ENCODE measurements at regions not wholly inside any gene's neighbourhood (a gene's known extent, or its start where the extent isn't known, plus 50 kb on each side); places are given as distances from the start of the nearest gene placed in this dataset.

DNA sequence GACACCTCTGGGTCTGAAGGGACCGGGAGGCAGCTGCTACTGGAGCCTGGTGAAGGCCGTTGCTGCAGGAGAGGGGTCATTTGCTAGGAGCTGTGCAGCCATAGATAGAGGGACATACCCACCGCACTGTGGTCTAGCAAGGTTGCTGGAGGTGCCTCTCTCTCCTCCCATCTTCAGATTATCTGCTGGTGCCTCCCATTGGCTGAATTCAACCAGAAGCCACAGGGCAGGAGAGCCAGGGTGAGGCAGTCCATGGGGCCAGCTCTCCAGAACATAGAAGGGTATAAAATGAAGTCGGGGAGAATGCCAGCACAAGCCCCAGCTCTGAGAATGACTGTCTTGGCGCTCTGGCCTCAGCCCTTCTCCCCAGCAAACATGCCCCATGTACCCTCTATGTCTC is 98.0 kb downstream of the VEGFA start:
- TF ChIP-seq, protein P1, sequence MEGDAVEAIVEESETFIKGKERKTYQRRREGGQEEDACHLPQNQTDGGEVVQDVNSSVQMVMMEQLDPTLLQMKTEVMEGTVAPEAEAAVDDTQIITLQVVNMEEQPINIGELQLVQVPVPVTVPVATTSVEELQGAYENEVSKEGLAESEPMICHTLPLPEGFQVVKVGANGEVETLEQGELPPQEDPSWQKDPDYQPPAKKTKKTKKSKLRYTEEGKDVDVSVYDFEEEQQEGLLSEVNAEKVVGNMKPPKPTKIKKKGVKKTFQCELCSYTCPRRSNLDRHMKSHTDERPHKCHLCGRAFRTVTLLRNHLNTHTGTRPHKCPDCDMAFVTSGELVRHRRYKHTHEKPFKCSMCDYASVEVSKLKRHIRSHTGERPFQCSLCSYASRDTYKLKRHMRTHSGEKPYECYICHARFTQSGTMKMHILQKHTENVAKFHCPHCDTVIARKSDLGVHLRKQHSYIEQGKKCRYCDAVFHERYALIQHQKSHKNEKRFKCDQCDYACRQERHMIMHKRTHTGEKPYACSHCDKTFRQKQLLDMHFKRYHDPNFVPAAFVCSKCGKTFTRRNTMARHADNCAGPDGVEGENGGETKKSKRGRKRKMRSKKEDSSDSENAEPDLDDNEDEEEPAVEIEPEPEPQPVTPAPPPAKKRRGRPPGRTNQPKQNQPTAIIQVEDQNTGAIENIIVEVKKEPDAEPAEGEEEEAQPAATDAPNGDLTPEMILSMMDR (IDR thresholded peaks at IDR 0.05) = no peak
- no peak overlapping the region for H3K27ac ChIP-seq
- no peak for DNase-seq (ENCODE audit: low spot score)

DNA sequence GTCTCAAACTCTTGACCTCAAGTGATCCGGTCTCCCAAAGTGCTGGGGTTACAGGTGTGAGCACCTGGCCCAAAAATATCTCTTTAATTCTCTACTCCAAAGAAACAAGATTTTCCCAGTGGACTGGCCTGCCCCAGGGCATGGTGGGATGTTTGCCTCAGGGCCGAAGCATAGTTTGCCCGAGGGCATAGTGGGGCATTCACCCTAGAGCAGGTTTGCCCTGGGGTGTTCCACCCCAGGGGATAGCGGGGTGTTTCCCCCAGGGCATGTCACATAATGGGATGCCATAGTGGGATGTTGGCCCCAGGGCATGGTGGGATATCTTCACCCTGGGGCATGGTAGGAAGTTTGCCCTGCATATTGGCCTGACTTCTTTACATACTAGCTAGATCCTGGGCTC is 97.2 kb downstream of the VEGFA start:
- Histone ChIP-seq H3K9me3 (no peaks in the 10 kb centered on the region), H3K4me1 (peaks cover 0 to 9% of the 10 kb centered on the region in 2 donors), H3K36me3 (no peaks in the 10 kb centered on the region), H3K27ac (no peak overlapping the region), H3K4me3 (no peak overlapping the region), H3K27me3 (no peaks in the 10 kb centered on the region)
- TF ChIP-seq, protein P1 (IDR thresholded peaks at IDR 0.05) = no peak
- DNase-seq (ENCODE audit: low spot score) = no peak

More for the DNA sequence above, 98.0 kb downstream of the VEGFA start:
- H3K4me1 ChIP-seq = peaks cover 0 to 9% of the 10 kb centered on the region in 2 donors
- H3K9me3 ChIP-seq = no peaks in the 10 kb centered on the region
- H3K36me3 ChIP-seq = no peaks in the 10 kb centered on the region
- no peaks in the 10 kb centered on the region for H3K27me3 ChIP-seq
- H3K4me3 ChIP-seq = no peak overlapping the region

DNA sequence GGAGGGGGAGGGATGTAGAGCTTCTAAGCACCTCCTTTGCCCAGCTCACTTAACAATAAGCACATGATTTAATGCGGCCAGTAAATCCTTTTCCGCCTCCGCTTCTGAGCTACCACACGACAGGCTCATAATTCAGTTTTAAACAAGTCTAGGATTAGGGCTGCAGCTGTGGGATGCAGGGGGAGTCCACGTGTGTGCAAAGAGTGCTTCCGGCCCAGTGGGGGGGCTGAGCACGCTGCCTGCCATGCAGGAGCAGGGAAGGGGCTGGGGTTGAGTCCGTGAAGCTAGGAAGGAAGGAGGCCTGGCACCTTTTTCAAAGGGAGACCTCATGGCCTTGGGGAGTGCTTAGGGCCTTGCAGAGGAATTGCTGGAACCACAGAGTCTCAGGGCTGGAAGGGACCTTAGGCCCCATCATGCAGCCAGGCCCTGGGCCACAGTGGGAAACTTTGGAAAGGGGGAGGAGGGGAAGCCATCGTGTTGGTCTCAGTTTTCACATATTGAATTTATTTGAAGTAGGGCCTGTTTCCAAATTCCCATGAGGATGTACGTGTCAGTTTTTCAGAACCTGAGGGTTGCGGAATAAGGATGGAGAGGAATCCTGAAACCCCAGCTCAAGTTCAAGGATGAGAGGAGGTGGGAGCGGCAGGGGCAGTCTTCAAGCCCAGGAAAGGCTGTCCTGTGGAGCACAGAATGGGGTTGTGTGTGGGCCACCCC is 96.1 kb downstream of the VEGFA start:
- TF ChIP-seq, protein P1 (IDR thresholded peaks at IDR 0.05) = no peak
- DNase-seq (ENCODE audit: low spot score) = no peak
- no peaks in the 10 kb centered on the region for H3K9me3 ChIP-seq

DNA sequence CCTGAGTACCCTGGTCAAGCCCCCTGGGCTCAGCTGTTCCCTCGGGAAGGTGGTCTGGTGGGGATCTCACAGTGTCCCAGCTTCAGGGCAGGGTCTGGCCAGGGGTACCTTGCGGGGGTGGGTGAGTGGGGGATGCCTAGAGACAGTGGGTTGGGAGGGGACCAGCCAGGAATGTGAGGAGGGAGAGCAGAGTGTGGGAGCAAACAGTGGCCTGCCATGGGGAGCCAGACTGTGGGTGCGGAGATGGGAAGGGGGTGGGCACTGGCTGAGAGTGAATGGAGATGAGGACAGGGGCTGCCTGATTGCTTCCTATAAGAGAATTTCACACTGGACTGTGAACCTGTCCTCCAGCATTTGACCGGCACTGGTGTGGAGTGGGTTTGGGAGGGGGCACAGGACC is 95.1 kb downstream of the VEGFA start:
- DNase-seq (ENCODE audit: low spot score) = no peak
- H3K4me3 ChIP-seq = no peak overlapping the region
- peaks cover 0 to 9% of the 10 kb centered on the region in 2 donors for H3K4me1 ChIP-seq
- no peaks in the 10 kb centered on the region for H3K9me3 ChIP-seq
- H3K36me3 ChIP-seq = no peaks in the 10 kb centered on the region
- TF ChIP-seq, protein P1 (IDR thresholded peaks at IDR 0.05) = no peak
- no peak overlapping the region for H3K27ac ChIP-seq
- no peaks in the 10 kb centered on the region for H3K27me3 ChIP-seq

More for the DNA sequence above, 96.1 kb downstream of the VEGFA start:
- H3K4me1 ChIP-seq = peaks cover 0 to 9% of the 10 kb centered on the region in 2 donors
- H3K27ac ChIP-seq = no peak overlapping the region
- H3K27me3 ChIP-seq = no peaks in the 10 kb centered on the region
- no peaks in the 10 kb centered on the region for H3K36me3 ChIP-seq
- H3K4me3 ChIP-seq = no peak overlapping the region

DNA sequence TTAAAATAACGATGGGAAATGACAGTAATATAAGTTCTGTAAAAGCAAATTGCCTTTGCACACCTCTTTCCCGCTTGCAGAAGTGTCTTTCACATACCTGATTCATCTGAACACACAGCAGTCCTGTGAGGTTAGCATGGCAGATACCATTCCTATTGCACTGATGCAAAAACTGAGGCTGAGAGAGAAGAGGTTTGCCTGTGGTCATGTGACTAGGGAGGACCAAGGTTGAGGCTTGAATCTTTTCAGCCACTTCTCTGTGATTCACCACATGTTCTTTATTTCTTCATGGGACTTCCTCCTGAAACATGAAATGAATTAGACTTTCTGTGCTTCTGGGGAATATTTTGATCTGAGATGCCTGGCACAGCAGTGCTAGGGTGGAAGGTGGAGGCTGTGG is 92.9 kb downstream of the VEGFA start:
- Histone ChIP-seq H3K4me3 (no peak overlapping the region), H3K27ac (no peak overlapping the region), H3K9me3 (no peaks in the 10 kb centered on the region), H3K27me3 (no peaks in the 10 kb centered on the region), H3K4me1 (no peaks in the 10 kb centered on the region), H3K36me3 (no peaks in the 10 kb centered on the region)
- no peak for DNase-seq (ENCODE audit: low spot score)
- TF ChIP-seq, protein P1 (IDR thresholded peaks at IDR 0.05) = no peak
